Activated CD8-positive, alpha-beta memory T cell treated with anti-CD3 and anti-CD28 coated beads for 1 hour (primary cell): ENCODE measurements at regions not wholly inside any gene's neighbourhood (a gene's known extent, or its start where the extent isn't known, plus 50 kb on each side); places are given as distances from the start of the nearest gene placed in this dataset.
"Not testable (repeated sequence)": the region's sequence is repeated elsewhere in the genome, so short reads cannot be mapped to it uniquely, and the experiment has no call there.

Experiments used
- DNase-seq, 2 donors: peaks; one replicate each; pipeline ENCODE4 v3.0.0-alpha.2; 2020; ENCODE audit warnings: low read depth in 1 of 2; ENCODE audit errors: extremely low read depth in 1 of 2

DNA sequence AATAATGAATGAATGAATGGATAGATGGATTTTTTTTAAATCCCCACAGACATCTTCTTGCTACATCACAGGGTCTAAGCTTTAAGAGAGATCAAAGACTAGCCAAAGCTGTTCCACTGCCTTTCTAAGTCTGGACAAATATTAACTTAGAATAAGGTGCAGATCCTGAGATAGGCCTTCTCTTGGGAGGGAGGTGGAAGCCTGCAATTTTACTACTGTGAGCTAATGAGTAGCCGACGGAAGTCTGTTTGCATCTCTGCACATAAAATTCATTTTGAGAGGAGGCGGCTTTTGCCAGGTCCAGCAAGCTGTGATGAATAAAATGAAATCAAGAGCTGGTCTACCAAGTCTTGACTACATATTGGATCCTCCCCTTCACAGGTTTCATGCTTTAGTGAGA, 484.9 kb downstream of the TMEM38B start:
- DNase-seq, result no peak

DNA sequence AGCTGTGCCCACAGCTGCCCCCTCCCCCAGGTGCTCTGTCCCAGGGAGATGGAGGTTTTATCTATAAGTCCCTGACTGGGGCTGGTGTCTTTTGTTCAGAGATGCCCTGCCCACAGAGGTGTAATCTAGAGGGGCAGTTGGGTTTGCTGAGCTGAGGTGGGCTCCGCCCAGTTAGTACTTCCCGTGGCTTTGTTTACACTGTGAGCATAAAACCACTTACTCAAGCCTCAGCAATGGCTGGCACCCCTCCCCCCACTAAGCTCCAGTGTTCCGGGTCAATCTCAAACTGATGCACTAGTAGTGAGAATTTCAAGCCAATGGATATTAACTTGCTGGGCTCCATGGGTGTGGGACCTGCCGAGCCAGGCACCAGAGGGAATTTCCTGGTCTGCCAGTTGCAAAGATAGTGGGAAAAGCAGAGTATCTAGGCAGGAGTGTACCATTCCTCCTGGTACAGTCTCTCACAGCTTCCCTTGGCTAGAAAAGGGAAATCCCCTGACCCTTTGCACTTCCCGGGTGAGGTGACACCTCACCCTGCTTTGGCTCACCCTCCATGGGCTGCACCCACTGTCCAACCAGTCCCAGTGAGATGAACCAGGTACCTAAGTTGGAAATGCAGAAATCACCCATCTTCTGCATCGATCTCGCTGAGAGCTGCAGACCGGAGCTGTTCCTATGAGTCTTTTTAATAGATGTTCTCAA, 509.6 kb downstream of the TMEM38B start:
- DNase-seq, result not testable (repeated sequence)

DNA sequence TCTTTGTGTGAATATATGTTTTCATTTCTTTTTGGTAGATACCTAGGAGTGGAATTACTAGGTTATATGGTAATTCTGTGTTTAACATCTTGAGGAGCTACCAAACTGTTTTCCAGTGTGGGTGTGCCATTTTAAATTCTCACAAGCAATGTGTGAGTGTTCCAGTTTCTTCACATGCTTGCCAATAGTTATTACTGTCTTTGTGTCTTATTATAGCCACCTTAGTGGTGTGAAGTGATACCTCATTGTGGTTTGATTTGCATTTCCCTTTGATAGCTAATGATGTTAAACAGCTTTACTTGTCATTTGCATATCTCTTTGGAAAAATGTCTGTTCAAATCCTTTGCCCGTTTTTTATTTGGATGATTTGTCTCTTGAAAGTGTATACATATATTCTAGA, 513.0 kb downstream of the TMEM38B start:
- DNase-seq, result no peak

DNA sequence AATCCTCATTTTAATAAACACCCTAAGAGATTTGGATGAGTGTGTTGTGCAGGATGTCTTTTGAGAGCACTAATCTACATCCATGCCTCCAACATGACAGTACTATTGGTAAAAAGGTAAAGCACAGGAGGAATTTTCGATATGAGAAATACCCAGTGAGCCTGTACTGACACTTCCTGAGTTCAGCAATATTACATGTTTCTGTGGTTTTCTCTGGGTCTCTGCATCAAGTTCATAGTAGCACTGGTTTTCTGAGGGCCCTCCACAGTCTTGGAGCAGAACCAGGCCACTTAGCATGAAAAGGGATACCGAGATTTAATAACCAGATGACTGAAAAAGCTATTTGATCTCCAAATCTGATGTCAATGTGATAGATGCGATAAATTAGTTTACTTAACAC, 524.1 kb downstream of the TMEM38B start:
- no peak for DNase-seq

DNA sequence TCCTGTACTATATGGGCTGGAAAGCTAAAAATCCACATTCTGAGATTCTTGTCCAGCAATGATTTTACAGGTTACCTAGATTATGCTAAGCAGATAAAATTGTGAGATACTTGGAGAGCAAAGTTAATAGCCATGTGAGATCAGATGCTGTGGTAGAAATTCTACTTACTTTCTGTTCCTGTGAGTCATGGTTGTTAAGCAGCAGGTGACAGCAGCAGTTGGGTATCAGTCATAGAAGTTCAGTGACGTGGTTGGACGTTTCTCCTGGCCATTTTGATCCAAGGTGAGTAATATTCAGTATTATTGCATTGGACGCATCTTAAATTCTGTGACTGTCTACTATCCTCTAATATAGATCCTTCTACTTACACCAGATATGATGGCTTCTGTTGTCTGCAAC, 524.5 kb downstream of the TMEM38B start:
- no peak for DNase-seq

DNA sequence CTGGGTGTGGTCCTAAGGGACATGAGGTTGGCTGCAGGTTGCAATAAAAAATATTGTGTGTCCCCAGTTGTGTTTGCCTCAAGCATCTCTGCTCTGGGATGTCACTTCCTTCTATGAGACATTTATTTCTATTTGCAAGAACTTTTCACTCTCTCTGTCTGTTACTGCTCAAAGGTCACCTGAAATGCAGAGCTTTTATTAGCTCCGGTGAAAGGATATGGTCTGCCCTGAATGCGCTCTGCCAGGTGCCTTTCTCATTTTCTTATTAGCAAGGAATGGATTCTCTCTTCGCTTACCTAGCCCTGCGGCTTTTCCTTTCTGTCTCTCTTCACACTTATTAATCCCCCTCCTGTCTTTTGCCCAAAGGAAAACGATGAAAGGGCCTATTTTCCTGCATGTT, 526.1 kb downstream of the TMEM38B start:
- DNase-seq, result no peak

DNA sequence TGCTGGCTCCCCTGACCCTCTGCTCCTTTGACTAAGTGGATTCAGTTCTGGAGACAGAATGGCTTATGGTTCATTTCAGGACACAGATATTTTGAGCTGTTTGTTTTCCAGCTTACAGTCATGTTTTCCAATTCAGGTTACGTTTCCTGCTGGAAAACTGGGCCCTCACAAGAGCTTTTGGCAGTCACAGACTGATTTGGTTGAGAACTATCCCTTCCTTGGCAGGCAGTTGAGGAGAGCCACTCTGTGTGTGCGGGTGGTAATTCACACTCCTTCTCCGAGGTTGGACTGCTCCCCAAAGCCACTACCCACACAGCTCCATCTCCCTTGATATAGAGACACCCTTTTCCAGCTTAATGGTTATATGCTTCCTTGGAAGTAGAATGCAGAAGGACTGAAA, 534.5 kb downstream of the TMEM38B start:
- no peak for DNase-seq

DNA sequence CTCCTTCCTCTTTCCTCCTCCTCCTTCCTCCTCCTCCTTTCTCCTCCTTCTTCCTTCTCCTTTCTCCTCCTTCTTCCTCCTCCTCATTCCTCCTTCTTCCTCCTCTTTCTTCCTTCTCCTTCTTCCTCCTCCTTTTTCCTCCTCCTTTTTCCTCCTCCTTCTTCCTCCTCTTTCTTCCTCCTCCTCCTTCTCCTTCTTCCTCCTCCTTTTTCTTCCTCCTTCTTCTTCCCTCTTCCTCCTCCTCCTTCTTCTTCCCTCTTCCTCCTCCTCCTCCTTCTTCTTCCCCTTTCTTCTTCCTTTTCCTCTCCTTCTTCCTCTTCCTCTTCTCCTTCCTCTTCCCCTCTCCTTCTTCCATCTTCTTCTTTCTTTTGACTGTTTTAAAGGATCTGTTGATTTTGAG, 538.8 kb downstream of the TMEM38B start:
- no peak for DNase-seq

DNA sequence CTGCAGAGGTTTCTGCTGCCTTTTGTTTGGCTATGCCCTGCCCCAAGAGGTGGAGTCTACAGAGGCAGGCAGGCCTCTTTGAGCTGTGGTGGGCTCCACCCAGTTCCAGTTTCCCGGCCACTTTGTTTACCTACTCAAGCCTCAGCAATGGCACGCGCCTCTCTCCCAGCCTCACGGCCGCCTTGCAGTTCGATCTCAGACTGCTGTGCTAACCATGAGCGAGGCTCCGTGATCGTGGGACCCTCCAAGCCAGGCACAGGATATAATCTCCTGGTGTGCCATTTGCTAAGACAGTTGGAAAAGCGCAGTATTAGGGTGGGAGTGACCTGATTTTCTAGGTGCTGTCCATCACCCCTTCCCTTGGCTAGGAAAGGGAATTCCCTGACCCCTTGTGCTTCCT, 566.6 kb downstream of the TMEM38B start:
- not testable (repeated sequence) for DNase-seq

DNA sequence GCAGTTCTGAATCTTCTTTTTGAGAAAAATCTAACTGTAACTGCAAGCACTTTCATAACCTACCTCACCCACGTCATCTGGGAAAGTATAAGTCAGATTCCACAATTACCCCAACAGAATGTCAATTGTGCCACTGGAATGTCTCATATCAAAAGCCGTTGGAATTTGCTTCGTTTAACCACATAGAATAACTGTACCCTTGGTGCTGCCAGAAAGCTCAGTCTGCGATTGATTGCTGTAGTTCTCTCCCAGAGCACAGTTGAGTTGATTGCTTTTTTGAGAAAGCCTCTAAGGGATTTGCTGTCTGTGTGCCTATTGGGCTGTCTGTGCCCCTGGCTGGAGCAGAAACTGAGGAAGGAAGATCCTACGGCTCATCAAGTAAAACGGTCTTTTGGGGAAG, 583.6 kb downstream of the TMEM38B start:
- no peak for DNase-seq

DNA sequence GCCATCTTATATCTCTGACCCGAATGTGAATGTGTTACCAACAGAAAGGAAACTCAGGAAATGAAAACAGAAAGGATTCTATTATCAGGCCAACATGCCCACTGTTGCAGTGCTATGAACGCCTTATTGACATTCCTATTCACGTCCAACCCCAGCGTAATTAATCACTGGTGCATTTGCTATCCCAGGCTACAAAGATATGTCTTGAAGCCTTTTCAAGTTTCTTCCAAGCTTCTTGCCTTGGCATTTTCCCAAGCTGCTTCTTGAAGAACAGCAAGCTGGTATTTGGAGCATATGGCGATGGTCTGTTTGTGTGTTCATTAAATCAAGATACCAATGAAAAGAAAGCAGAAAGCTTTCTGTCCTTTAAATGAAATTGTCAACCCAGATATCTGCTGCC, 579.2 kb upstream of the ZNF462 start:
- DNase-seq, result no peak

DNA sequence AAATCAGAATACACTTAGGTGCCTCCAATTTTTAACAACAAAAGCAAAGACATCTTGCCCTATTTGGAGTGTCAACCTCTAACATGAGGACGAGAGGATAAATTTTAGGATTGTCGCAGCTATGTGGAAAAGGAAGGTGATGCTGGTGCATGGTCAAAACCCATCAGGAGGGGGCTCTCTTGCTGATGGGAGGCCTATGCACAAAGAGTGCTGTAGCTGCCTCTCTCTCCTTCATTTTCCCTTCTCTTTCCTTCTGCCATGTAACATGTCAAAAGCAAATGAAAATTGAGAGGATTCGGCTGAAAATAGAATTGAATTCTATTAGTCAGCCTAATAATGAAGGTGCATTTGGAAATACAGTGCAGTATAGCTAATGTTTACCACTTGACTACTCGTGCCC, 578.7 kb upstream of the ZNF462 start:
- no peak for DNase-seq

DNA sequence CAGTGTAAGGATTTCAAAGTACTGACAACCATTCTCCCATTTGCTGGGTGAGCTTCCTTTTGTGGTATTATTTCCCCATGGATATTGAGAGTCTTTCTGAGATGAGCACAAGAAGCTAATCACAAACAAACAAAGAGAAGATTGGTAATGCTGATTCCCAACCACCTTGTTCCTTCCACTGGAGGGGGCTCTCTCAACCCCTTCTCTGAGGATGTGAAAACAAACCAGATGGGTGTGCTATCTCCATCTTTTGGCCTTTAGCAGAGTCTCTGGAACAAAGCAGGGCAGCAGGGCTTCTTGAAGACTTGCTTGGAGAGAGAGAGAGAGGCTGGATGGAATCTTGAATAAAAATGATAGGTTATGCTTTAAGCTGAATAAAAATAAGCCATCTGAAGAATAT, 576.7 kb upstream of the ZNF462 start:
- no peak for DNase-seq

DNA sequence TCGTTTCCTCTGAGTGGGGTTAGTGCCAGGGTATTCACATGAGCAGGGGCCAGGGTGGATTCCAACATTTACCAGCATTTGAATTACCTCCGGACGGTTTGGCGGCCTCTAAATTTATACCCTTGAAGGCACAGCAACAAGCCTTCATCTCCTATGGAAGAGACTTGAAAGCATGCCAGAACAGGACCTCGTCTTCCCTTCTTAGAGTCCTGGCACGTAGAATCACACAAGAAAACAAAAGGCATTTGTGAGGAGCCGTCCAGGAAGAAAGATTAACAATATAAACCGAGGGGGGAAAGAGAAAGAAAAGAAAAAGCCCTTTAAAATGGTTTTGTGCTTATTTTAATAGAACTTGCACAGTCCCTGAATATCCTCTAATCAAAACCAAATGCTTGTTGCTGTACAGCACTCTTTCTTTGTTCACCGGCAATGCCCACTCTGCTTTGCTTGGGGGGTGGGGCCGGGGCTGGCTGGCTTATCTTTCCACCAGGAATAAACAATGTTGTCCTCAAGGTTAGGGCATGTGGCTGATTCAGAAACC, 575.8 kb upstream of the ZNF462 start:
- DNase-seq, result no peak

DNA sequence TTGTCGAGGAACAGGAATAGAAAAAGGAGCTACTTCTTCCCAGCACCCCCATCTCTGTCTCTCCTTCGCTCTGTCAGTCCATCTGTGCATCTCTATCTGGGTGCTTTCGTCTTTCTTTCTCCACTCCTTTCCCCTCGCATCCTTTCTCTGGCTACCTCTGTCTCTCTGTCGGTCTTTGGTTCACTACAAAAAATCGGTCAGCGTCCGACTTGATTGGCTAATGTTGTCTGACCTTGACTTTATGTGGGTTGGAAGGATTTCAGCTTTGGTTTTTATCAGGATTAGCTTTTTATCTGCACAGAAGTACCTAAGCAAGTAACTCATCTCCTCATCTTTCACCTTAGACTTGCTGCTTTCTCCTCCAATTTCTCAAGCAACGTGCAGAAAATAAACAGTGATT, 575.2 kb upstream of the ZNF462 start:
- DNase-seq, result no peak

DNA sequence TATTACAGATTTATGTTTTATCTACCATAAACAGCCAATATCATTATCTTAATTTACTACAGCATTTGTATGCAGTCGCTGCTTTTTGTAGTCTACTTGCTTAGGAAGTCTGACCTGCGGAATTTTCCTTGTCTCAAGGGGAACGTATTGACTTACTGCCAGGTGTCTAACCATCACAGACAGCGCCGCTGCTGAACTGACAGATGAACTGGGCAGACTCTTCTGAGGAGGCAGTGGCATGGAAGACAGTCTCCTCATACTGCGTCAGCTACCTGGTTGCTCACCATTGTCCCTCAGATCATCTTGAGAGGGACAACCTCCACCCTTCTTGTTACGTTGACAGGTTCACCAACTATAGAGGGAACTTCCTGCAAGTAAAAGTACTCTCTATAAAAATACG, 574.3 kb upstream of the ZNF462 start:
- no peak for DNase-seq

DNA sequence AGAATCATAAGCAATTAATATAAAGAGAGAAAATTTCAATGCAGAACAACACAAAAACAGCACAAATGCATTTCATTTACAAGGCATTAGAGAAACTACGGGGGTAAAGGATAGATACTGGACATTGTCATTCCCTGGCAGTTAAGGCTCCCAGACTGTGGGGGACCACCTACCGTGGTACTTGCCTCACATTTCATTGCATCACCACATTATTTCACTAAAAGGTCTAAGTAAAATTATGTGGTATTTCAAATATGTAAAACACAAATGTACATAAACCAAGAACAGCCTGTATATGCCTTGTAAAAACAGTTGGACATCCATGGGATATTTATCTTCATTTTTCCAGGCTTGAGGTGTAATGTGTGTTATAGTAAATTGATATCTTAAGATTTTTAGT, 571.2 kb upstream of the ZNF462 start:
- no peak for DNase-seq

DNA sequence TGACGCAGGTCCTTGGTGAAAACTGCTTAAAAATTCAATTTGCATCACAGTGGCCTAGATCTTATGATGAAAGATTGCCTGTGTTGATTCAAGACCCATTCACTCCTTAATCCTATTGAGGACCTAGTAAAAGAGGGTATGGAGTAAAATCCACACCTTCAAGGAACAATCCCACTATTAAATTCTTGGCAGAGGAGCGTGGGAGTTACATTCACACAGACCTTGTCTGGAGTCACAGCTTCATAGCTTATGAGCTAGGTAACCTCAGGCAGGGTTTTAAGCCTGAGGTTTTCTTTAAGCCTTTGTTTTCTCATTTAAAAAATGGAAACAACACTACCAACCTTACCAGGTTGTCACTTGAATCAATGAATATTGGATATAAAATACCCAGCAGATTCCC, 566.5 kb upstream of the ZNF462 start:
- no peak for DNase-seq

DNA sequence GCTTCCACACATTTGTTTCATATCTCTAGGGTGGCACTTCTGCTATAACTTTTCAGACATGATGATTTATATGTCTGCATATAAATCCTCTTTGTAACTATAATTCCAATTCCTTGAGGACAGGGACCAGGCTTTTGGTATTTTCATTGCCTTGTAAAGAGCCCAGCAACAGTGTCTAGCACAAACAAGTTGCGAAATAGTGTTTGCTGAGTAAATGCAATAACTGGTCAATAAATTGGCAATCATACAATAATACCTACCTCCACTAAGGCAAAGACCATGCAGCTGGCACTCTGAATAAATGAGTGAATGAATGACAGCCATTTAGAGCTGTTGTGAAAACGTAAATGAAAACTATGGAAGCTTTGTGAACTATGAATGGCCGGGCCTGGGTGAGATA, 564.0 kb upstream of the ZNF462 start:
- DNase-seq, result no peak

DNA sequence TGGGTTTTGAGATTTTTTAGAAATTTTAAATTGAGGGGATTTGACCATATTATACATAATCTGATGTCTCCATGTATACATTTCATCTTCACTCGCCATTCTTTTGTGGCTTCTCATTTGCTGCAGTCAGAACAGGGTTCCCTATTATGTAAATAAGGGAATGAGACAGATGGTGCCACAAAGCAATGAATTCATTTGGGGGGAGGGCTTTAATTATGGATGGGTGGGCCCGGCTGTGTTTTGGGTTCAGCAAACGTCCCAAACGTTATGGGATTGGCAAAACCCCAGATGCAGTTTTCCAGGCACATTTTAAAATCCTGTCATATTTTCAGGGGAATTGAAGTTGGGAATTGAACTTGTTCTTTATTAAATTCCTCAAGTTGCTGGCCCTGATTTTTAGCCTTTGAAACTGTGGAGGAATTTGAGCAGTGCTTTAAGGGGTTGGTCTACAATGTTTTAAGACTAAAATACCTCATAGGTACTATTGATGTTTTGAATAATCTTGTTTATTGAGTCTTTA, 558.5 kb upstream of the ZNF462 start:
- DNase-seq, result no peak

DNA sequence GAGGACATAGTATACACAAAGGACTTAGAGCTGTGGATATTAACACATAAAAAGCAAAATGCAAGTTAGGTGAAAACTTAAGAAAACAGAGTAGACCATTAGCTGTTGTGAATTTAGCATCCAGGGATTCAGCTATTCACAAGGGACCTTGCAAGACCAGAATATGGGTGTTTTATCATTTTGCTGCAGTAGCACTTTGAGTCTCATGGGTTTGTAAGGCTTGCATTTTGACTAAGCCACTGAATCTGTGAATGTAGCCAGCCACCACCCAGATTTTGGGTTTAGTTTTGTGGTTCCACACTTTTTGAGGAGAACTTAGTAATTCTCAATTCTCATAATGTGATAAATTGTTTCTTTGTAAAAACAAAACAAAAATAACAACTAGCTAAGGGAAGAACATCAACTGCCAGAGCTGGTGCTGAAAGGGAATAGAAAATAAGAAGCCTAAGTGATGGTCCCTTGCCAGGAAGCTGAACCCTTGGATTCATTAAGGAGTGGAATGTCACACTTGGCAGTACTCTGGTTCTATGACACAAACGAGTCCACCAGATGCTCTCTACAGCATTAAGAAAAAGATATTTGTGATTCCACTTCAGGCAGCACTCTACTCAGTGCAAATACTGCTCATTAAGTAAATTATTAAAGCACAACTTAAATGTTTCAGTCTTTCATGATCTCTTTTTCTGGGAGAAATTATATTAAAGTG, 557.4 kb upstream of the ZNF462 start:
- no peak for DNase-seq

DNA sequence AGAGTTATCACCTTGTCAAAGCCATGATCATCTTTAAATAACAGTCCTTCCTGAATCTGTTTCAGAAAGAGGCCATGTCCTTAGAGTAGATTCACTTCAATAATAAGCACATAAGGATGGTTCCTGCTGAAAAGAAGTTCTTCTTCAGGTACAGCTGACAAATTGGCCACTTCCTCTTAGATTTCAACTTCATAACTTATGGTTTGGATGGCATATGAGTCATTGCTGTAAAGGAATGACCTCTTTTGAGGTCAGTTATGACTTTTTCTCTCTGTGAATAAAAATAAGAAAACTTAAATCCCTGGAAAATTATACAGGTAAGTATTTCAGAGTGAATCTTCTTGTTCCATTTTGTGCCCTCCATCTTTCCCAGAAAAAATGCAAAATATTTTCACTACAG, 555.3 kb upstream of the ZNF462 start:
- DNase-seq, result no peak
